Nephron (organoid): ENCODE measurements at regions not wholly inside any gene's neighbourhood (a gene's known extent, or its start where the extent isn't known, plus 50 kb on each side); places are given as distances from the start of the nearest gene placed in this dataset.
"Not testable (repeated sequence)": the region's sequence is repeated elsewhere in the genome, so short reads cannot be mapped to it uniquely, and the experiment has no call there.

ENCODE experiments used
- H3K27ac Mint-ChIP-seq, 3 experiments: 2 replicates each; pipeline ENCODE4 v1.8.0; 2020; ENCODE audit warnings: mixed read lengths in 3 of 3, mild to moderate bottlenecking in 2 of 3, moderate library complexity in 1 of 3
- H3K27me3 Mint-ChIP-seq: 2 replicates; pipeline ENCODE4 v1.8.0; 2021; ENCODE audit warnings: low read depth, mild to moderate bottlenecking, moderate library complexity, mixed read lengths
- H3K36me3 Mint-ChIP-seq: 2 replicates; pipeline ENCODE4 v1.8.0; 2020; ENCODE audit warnings: low read depth, mixed read lengths
- H3K4me1 Mint-ChIP-seq: 2 replicates; pipeline ENCODE4 v1.8.0; 2020; ENCODE audit warnings: mixed read lengths
- H3K4me3 Mint-ChIP-seq, 3 experiments: 2 replicates each; pipeline ENCODE4 v1.8.0; 2020; ENCODE audit warnings: mild to moderate bottlenecking in 3 of 3, mixed read lengths in 3 of 3, moderate library complexity in 2 of 3
- H3K9me3 Mint-ChIP-seq: 2 replicates; pipeline ENCODE4 v1.8.0; 2020; ENCODE audit warnings: mixed read lengths

DNA sequence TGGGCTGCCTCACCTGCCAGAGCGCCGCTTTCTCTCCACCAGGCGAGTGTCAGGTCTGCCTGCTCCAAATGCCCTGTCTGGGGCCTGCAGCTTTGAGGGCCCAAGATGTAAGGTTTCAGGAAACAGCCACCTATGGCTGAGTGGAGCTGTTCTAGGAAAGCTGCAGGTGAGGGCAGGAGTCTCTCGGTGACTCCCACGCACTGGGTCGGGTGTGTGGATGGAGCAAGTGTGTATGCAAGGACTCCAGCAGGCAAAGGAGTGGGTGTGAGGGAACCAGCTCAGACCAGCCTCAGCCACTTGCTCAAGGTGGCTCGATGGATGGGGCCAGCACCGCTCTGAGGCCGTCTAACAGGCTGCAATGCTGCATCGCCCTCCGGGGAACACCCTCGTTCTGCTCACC lies 123.7 kb downstream of the LIMS4 start:
- H3K36me3 Mint-ChIP-seq, H3K4me3 Mint-ChIP-seq, H3K27ac Mint-ChIP-seq, H3K4me1 Mint-ChIP-seq, H3K9me3 Mint-ChIP-seq, H3K27me3 Mint-ChIP-seq: not testable (repeated sequence)

DNA sequence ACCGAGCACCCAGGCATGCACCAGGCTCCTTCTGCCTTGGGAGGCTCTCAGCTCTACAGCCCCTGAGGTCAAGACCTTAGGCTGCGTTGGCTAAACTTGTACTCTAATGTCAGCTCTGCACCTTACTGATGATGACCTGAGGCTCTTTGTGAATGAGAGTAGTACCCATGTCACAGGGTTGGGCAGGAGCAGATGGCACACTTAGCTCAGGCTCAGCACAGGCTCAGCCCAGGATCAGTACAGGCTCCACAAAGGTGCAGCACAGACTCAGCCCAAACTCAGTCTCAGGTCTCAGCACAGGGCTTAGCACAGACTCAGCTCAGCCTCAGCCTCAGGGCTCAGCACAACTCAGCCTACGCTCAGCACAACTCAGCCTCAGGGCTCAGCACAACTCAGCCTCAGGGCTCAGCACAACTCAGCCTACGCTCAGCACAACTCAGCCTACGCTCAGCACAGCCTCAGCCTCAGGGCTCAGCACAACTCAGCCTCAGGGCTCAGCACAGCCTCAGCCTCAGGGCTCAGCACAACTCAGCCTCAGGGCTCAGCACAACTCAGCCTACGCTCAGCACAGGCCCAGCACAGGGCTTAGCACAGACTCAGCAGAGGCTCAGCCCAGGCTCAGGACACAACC lies 128.1 kb downstream of the LIMS4 start:
- not testable (repeated sequence) for H3K27ac Mint-ChIP-seq, H3K4me1 Mint-ChIP-seq, H3K27me3 Mint-ChIP-seq, H3K36me3 Mint-ChIP-seq, H3K4me3 Mint-ChIP-seq, H3K9me3 Mint-ChIP-seq

DNA sequence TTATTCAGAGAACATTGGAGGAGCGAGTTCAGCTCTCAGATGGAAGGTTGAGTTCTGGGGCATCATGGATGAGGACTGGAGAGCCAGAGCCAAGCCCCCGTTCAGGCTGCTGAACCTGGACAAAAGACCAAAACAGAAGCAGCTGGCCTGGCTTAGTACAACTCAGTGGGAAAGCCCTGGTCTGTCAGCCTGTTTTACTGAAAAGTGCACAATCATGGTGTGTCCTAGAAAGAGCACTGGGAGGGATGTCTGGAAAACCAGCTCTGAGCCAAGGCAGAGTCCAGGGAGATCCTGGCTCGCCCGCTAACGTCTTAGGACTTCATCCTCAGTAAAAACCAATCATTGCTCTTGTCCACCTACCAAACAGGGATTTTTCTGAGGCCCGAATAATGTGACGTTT lies 129.7 kb upstream of the MTLN start:
- not testable (repeated sequence) for H3K27ac Mint-ChIP-seq, H3K4me3 Mint-ChIP-seq, H3K4me1 Mint-ChIP-seq, H3K36me3 Mint-ChIP-seq, H3K27me3 Mint-ChIP-seq, H3K9me3 Mint-ChIP-seq

DNA sequence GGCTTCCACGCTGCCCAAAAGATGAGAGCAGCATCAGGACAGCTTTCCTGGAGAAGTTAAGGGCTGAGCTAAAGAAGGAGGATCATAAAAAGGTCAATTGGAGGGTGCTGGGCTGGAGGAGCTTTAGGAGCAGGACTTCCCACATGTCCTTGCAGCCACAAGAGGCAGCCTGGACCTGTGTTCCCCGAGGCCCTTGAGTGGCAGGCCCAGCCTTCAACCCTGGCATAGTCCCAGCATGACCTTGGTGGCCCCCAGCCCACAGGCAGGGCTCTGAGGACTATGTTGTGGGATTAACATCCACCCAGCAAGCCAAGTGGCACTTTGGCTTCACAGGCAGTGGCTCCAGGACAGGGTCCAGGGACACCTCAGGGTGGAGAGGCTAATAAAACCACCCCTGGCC lies 126.8 kb upstream of the MTLN start:
- H3K4me3 Mint-ChIP-seq, H3K4me1 Mint-ChIP-seq, H3K9me3 Mint-ChIP-seq, H3K27me3 Mint-ChIP-seq, H3K27ac Mint-ChIP-seq, H3K36me3 Mint-ChIP-seq: not testable (repeated sequence)

DNA sequence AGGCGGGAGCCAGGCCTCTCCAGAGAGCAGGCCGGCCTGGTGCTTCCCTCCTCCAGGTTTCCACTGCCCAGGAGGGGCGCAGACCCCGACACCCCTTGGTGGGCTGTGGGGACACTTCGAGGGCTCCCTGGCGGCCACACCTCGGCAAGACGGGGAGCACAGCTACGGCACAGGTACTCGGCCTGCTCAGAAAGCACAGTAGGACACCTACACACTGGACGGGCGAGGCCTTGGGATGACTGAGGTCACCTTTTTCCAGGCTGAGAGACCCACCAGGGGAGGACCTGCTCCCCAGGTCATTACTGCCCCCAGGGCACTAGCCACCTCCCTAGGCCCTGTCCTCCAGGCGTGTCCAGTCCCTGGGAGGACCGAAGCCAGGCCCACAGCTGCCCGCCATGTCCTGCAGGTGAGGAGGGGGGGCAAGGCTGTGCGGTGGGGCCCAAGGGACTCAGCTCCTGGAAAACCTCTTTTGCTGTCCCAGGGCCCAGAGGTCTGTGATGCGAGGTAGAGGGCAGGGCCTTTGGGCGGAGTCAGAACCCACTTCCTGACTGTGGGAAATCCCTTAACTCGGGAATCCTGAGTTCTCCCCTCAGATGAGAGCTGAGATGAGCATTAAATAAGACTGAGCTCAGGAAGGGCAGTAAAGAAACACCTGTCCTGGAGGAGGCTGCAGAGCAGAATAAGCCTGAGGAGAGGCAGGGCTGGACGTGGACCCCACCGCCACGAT lies 126.1 kb upstream of the MTLN start:
- not testable (repeated sequence) for H3K36me3 Mint-ChIP-seq, H3K9me3 Mint-ChIP-seq, H3K4me1 Mint-ChIP-seq, H3K4me3 Mint-ChIP-seq, H3K27ac Mint-ChIP-seq, H3K27me3 Mint-ChIP-seq

DNA sequence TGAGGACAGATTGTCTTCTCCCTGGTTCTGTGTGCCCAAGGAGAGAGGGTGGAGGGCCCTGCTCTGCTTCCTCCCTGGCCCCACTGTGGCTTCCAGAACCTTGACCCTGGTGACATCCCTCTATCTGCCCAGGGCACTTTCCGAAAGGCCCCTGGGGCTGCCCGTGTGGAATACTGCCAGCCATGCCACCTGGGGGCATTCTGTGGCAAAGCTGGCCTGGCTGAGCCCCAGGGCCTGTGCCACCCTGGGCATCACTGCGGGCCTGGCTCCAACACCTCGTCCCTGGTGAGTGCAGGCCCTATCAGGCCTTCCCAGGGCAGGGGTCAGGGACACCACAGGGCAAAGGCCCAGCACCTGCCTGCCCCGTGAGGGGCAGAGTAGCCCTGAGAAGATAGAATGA lies 123.7 kb upstream of the MTLN start:
- H3K4me3 Mint-ChIP-seq, H3K27ac Mint-ChIP-seq, H3K4me1 Mint-ChIP-seq, H3K36me3 Mint-ChIP-seq, H3K9me3 Mint-ChIP-seq, H3K27me3 Mint-ChIP-seq: not testable (repeated sequence)

DNA sequence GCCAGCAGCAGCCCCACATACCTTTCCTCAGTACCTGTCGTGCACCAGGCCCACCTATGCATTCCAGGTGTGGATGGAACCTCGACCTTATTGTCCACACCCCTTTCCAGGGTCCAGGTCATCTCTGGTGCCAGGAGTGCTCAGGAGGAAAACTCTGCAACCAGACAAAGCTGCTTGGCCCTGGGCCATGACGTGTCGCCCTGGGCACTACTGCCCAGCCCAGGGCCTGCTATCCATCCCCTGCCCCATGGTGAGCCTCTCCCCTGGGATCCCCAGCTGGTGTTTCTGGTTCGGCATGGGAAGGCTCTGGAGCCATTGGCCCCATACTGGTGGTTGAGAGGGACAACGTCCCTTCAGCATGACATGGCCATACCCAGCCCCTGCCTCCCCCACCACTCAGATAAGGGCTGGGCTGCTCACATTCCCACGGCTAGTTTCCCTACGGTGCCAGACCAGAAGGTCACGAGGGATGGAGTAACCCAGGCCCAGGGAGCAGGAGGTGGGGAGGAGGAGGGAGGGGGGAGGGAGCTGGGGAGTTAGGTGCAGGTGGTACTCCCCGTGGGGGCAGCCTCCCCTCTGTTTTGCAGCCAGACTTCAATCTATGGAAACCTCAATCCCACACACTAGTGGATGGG lies 123.2 kb upstream of the MTLN start:
- not testable (repeated sequence) for H3K36me3 Mint-ChIP-seq, H3K27ac Mint-ChIP-seq, H3K9me3 Mint-ChIP-seq, H3K27me3 Mint-ChIP-seq, H3K4me1 Mint-ChIP-seq, H3K4me3 Mint-ChIP-seq

DNA sequence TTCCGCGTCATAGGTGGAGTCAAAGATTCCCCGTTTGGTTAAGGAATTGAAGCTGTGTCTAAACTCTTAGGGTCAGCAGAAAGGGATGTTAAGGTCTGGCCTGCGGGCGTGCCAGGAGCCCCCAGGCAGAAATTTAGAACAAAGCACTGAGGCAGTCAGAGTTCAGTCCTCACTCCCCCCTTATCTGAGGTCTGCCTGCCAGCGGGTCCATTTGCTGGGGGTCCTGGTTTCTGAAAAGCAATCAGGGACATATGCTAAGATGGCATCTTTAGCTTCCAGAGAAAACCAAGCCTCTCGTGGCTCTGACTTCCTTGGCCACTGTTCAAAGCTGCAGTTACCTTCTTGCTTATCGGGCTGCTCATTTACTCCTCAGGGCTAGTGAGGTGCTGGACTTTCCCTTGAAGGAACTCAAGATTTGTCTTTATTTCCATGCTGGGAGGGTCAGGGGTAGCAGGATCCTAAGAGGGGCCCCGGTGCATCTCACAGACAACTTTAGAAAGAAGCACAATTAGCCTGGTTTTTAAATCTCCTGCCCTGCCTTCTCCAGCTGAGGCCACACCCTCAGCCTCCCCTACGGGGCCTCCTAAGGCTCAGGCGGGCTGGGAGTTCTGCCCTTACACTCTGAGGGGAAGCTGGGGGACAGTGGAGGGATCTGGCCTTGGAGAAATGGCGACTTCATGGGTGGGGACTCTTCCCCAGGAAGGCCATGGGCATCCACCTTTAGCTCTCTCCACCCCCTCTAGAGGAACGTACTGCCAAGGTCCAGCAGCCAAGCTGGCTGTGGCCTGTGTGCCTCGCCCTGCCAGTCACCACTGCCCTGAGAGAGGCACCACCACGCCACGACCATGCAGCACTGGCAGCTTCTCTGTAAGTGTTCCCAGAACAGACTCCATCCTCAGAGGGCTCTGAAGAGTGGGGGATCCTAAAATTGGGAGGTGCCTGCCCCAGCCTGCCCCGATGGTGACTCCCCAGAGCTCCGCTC lies 121.1 kb upstream of the MTLN start:
- H3K4me3 Mint-ChIP-seq, H3K36me3 Mint-ChIP-seq, H3K9me3 Mint-ChIP-seq, H3K27ac Mint-ChIP-seq, H3K27me3 Mint-ChIP-seq, H3K4me1 Mint-ChIP-seq: not testable (repeated sequence)

DNA sequence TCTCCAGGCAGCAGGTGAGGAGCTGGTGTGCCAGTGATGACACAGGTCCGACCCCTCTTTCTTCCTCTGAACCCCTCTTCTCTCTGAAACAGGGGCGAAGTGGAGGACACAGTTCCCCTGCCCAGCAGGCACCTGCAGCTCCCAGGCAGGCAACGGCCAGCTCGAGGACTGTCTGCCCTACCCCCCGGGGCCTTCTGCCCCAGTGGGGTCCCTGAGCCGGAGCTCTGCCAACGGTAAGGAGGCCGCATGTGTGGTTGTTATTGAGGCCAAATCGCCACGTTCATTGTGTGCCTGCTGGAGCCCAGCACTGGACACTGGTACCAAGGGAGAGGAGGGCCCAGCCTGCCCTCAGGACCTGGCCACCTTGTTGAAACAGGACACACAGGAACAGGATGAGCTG lies 119.3 kb upstream of the MTLN start:
- H3K27me3 Mint-ChIP-seq, H3K9me3 Mint-ChIP-seq, H3K4me1 Mint-ChIP-seq, H3K4me3 Mint-ChIP-seq, H3K36me3 Mint-ChIP-seq, H3K27ac Mint-ChIP-seq: not testable (repeated sequence)

DNA sequence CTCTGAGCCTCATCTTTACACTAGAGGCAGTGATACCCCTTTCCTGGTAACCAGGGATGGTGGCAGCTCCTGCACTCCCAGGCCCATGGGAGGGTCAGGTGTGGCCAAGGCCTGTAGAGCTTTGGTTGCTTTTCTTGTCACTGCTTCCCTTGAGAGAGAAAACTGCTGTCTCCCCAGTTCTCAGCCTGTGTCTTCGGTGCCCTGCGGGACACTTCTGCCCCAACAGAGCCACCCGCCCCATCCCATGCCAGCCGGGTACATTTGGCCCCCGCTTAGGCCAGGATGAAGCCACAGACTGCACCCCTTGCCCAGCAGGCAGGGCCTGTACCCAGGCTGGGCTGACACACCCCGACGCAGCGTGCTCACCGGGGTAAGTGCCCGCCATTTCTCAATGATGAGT lies 117.4 kb upstream of the MTLN start:
- H3K27ac Mint-ChIP-seq, H3K36me3 Mint-ChIP-seq, H3K4me1 Mint-ChIP-seq, H3K9me3 Mint-ChIP-seq, H3K4me3 Mint-ChIP-seq, H3K27me3 Mint-ChIP-seq: not testable (repeated sequence)

DNA sequence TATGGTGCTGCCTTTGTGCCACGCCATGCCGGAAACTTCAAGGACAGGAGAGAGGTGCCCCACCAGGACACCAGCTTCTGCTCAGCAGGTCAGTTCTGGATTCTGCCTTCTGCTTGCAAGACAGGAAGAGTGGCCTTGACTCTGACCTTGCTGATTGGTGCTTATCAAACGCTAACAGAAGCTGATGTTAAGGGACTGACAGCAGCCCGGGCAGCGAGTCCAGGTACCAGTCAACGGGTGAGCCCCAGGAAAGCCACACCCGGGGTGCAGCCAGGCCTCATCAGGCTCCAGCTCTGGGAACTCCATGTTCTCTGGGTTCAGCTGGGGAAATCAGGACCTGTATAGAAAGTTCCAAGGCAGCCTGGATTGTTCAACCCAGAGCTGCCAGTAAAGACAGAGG lies 116.8 kb upstream of the MTLN start:
- H3K27ac Mint-ChIP-seq, H3K36me3 Mint-ChIP-seq, H3K27me3 Mint-ChIP-seq, H3K4me3 Mint-ChIP-seq, H3K4me1 Mint-ChIP-seq, H3K9me3 Mint-ChIP-seq: not testable (repeated sequence)

DNA sequence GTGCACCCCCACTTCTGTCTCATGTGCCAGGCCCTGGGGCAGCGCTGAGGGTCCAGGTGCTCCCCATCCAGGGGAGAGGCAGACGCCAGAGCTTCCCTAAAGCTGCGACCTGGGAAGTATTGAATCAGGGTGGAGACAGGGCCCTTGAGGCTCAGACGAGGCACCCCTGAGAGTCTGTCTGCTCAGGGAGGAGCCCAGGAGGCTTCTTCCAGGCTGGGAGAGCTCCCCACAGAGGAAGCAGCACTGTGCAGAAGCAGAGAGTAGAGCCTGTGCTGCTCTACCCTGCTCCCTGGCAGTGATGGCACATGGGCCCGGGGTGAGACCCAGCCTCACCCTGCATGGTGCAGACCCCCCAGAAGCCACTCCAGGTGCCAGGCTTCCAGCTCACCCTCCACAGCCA lies 116.3 kb upstream of the MTLN start:
- not testable (repeated sequence) for H3K27me3 Mint-ChIP-seq, H3K4me1 Mint-ChIP-seq, H3K9me3 Mint-ChIP-seq, H3K36me3 Mint-ChIP-seq, H3K4me3 Mint-ChIP-seq, H3K27ac Mint-ChIP-seq

DNA sequence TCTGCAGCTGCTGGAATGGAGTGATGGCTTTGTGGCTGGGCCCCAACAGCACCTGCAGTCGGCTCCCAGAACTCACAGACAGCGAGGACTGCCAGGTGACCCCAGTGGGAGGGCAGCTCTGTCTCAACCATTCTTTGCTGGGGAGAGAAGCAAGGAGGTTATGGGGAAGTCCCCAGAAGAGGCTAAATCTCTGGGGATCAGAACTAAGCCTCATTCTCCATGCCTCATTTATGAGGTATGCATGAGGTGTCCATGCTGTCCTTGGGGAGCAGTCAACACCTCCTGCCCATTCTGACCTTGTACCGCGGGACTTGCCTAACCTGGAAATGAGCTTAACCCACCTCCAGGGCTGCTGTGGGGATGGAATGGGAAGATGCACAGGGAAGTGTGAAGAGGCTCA lies 111.5 kb upstream of the MTLN start:
- not testable (repeated sequence) for H3K36me3 Mint-ChIP-seq, H3K27ac Mint-ChIP-seq, H3K27me3 Mint-ChIP-seq, H3K4me1 Mint-ChIP-seq, H3K9me3 Mint-ChIP-seq, H3K4me3 Mint-ChIP-seq

DNA sequence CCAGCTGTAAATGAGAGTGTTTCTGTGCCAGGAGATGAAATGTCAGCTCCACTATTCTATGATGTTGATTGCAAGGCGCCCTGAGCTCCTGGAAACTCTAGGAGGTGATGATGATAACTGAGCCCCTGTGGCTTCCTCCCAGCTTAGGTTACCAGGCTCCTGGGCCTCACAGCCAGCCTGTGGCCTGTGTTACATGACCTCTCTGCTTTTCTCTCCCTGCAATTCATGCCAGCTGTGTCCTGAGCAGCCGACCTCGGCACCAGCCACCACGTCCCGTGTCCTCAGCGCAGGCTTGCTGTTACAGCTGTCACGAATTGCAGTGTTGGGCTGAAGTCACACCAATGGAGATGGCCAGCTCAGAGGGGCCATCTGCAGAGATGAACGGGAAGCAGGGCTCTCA lies 110.2 kb upstream of the MTLN start:
- not testable (repeated sequence) for H3K9me3 Mint-ChIP-seq, H3K36me3 Mint-ChIP-seq, H3K27ac Mint-ChIP-seq

More for the DNA sequence above, 110.2 kb upstream of the MTLN start:
- H3K27me3 Mint-ChIP-seq, H3K4me3 Mint-ChIP-seq, H3K4me1 Mint-ChIP-seq: not testable (repeated sequence)
